Lower lobe of right lung (tissue), 2 donors: ENCODE measurements at regions not wholly inside any gene's neighbourhood (a gene's known extent, or its start where the extent isn't known, plus 50 kb on each side); places are given as distances from the start of the nearest gene placed in this dataset.

Experiments
- ATAC-seq, 2 donors: fragments of 200-7000 bp; cut with Tn5 transposase; one replicate each; pipeline ENCODE4 v1.9.1; 2020 to 2022; ENCODE audit warnings: mild to moderate bottlenecking in 2 of 2, moderate library complexity in 2 of 2
- DNase-seq: peaks from one replicate; pipeline ENCODE4 v3.0.0-alpha.2; 2020
- H3K27ac ChIP-seq: fragments of 200-600 bp; one replicate; pipeline ENCODE4 v1.8.0; 2022
- H3K27me3 ChIP-seq: fragments of 200-600 bp; one replicate; pipeline ENCODE4 v1.8.0; 2022; ENCODE audit warnings: low read depth
- H3K36me3 ChIP-seq: fragments of 200-600 bp; one replicate; pipeline ENCODE4 v1.8.0; 2022; ENCODE audit warnings: mild to moderate bottlenecking
- H3K4me1 ChIP-seq: fragments of 200-600 bp; one replicate; pipeline ENCODE4 v1.8.0; 2022
- H3K4me3 ChIP-seq: fragments of 200-600 bp; one replicate; pipeline ENCODE4 v1.8.0; 2022; ENCODE audit warnings: mild to moderate bottlenecking
- H3K9me3 ChIP-seq: fragments of 200-600 bp; one replicate; pipeline ENCODE4 v1.8.0; 2022
- intact Hi-C: fragments of 100-400 bp; cut with DNase I; formaldehyde crosslinking; loops from one replicate; pipeline ENCODE4 v1.11.0; 2022
- TF ChIP-seq, protein P1 (sequence below): fragments of 200-600 bp; IDR thresholded peaks from one replicate; pipeline ENCODE4 v1.8.0; 2022; ENCODE audit warnings: antibody characterized with exemption, mild to moderate bottlenecking
- donor health status: DM: no; HTN: yes; CAD: no; lungs with severe emphysema.

DNA sequence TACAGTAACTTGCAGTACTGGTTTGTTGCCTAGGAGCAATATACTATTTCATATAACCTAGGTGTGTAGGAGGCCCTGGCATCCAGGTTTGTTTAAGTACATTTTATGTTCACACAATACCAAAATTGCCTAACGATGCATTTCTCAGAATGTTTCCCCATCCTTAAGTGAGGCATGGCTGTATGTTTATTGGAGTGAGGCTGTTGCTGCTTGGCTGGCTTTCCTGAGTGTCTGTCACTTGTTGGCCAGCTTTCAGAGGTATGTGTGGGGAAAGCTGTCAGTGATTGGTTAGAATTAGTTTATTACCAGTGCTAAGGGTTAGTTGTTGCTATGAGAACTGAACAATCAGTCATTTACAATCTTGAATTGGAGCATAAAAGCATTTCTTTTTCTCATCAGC, 154.1 kb upstream of the CDH12 start:
- H3K27ac ChIP-seq, result no peak overlapping the region
- H3K4me1 ChIP-seq, result no peaks in the 10 kb centered on the region
- H3K9me3 ChIP-seq, result no peaks in the 10 kb centered on the region
- DNase-seq (no peak), ATAC-seq (no peak)
- H3K4me3 ChIP-seq, result no peak overlapping the region
- TF ChIP-seq, protein P1, sequence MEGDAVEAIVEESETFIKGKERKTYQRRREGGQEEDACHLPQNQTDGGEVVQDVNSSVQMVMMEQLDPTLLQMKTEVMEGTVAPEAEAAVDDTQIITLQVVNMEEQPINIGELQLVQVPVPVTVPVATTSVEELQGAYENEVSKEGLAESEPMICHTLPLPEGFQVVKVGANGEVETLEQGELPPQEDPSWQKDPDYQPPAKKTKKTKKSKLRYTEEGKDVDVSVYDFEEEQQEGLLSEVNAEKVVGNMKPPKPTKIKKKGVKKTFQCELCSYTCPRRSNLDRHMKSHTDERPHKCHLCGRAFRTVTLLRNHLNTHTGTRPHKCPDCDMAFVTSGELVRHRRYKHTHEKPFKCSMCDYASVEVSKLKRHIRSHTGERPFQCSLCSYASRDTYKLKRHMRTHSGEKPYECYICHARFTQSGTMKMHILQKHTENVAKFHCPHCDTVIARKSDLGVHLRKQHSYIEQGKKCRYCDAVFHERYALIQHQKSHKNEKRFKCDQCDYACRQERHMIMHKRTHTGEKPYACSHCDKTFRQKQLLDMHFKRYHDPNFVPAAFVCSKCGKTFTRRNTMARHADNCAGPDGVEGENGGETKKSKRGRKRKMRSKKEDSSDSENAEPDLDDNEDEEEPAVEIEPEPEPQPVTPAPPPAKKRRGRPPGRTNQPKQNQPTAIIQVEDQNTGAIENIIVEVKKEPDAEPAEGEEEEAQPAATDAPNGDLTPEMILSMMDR, result no peak
- H3K36me3 ChIP-seq, result no peaks in the 10 kb centered on the region
- intact Hi-C loops, result no loop called here
- H3K27me3 ChIP-seq, result no peaks in the 10 kb centered on the region

GRCh38 chr5:23001120-23001519, 148.0 kb upstream of the CDH12 start:
- no peaks in the 10 kb centered on the region for H3K27me3 ChIP-seq
- no peaks in the 10 kb centered on the region for H3K4me1 ChIP-seq
- H3K27ac ChIP-seq, result no peak overlapping the region
- H3K36me3 ChIP-seq, result no peaks in the 10 kb centered on the region
- DNase-seq (no peak), ATAC-seq (no peak)
- intact Hi-C loops, result no loop called here
- no peaks in the 10 kb centered on the region for H3K9me3 ChIP-seq
- no peak overlapping the region for H3K4me3 ChIP-seq
- TF ChIP-seq, protein P1, result no peak

DNA sequence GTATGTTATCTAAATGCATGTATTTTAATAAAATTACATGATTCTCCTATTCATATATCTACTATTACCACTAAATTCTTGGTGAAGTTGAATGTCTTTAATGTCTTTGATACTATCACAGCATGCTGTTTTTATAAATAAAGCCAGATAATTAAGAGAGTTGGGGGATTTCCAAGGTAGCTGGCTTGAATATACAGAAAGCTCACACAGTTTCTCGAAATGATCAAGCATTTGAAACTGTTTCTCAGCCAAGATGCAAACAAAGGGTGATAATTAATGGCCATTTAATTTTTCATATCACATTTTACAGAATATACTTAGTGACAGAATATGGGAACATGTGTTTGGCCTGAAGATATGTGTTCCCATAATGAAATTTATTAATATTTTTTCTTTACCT, 145.6 kb upstream of the CDH12 start:
- H3K27ac ChIP-seq, result no peak overlapping the region
- intact Hi-C loops, result no loop called here
- TF ChIP-seq, protein P1, result no peak
- H3K4me1 ChIP-seq, result no peaks in the 10 kb centered on the region
- H3K27me3 ChIP-seq, result no peaks in the 10 kb centered on the region
- no peak for DNase-seq
- no peak for ATAC-seq
- no peak overlapping the region for H3K4me3 ChIP-seq
- H3K9me3 ChIP-seq, result no peaks in the 10 kb centered on the region
- no peaks in the 10 kb centered on the region for H3K36me3 ChIP-seq

GRCh38 chr5:22998362-22998761, 145.2 kb upstream of the CDH12 start:
- TF ChIP-seq, protein P1, result no peak
- ATAC-seq (no peak), DNase-seq (no peak)
- Histone ChIP-seq H3K4me3 (no peak overlapping the region), H3K9me3 (no peaks in the 10 kb centered on the region), H3K27me3 (no peaks in the 10 kb centered on the region), H3K36me3 (no peaks in the 10 kb centered on the region), H3K4me1 (no peaks in the 10 kb centered on the region), H3K27ac (no peak overlapping the region)
- intact Hi-C loops, result no loop called here

GRCh38 chr5:22988937-22989336, 135.8 kb upstream of the CDH12 start:
- no peaks in the 10 kb centered on the region for H3K4me1 ChIP-seq
- no peak for DNase-seq
- no peak overlapping the region for H3K27ac ChIP-seq
- no peak overlapping the region for H3K4me3 ChIP-seq
- H3K9me3 ChIP-seq, result no peaks in the 10 kb centered on the region
- no peaks in the 10 kb centered on the region for H3K27me3 ChIP-seq
- intact Hi-C loops, result no loop called here
- no peaks in the 10 kb centered on the region for H3K36me3 ChIP-seq
- TF ChIP-seq, protein P1, result no peak
- no peak for ATAC-seq

GRCh38 chr5:22986281-22986680, 133.1 kb upstream of the CDH12 start:
- intact Hi-C loops, result no loop called here
- Histone ChIP-seq H3K36me3 (no peaks in the 10 kb centered on the region), H3K9me3 (no peaks in the 10 kb centered on the region), H3K27ac (no peak overlapping the region), H3K4me3 (no peak overlapping the region), H3K4me1 (no peaks in the 10 kb centered on the region), H3K27me3 (no peaks in the 10 kb centered on the region)
- DNase-seq (no peak), ATAC-seq (no peak)
- TF ChIP-seq, protein P1, result no peak
